H1 (cell line): ENCODE measurements at regions not wholly inside any gene's neighbourhood (a gene's known extent, or its start where the extent isn't known, plus 50 kb on each side); places are given as distances from the start of the nearest gene placed in this dataset.

Source experiments
- CTCF ChIA-PET: fragments of 300-600 bp; sonication (Branson Sonifier 250); formaldehyde crosslinking; loops from one replicate; lab custom pipeline; 2021; ENCODE audit not compliant: partially characterized antibody; lab: Charles Lee
- POLR2A ChIA-PET: fragments of 300-600 bp; sonication (Branson Sonifier 250); formaldehyde crosslinking; loops from one replicate; lab custom pipeline; 2021; ENCODE audit warnings: inconsistent platforms; ENCODE audit not compliant: partially characterized antibody; lab: Charles Lee
- DNase-seq, 2 experiments: peaks; one replicate each; pipeline versions ENCODE4 v3.0.0 to v3.0.0-alpha.2; 2010 to 2022; ENCODE audit warnings: low spot score in 2 of 2, low read depth in 1 of 2, mixed read lengths in 1 of 2
- FAIRE-seq: peaks from 2 replicates; lab custom pipeline; 2011; peaks lifted over from hg19 to GRCh38; lab: Jason Lieb, UNC
- H2AFZ ChIP-seq: 2 replicates; pipeline ENCODE4 v1.8.1; 2012; ENCODE audit warnings: low read length, inconsistent platforms
- H2AK5ac ChIP-seq: 2 replicates; pipeline ENCODE4 v1.6.1; 2013; ENCODE audit warnings: low read depth, low read length
- H2BK120ac ChIP-seq: replicated peaks from 2 replicates; pipeline ENCODE3; 2013; ENCODE audit warnings: low read depth, low read length, inconsistent platforms
- H2BK12ac ChIP-seq: 2 replicates; pipeline ENCODE4 v1.6.1; 2013; ENCODE audit warnings: low read depth, low read length
- H2BK15ac ChIP-seq: 2 replicates; pipeline ENCODE4 v1.6.1; 2013; ENCODE audit warnings: low read length
- H2BK20ac ChIP-seq: 2 replicates; pipeline ENCODE4 v1.6.1; 2013; ENCODE audit warnings: low read length
- H2BK5ac ChIP-seq: 2 replicates; pipeline ENCODE4 v1.6.1; 2013; ENCODE audit warnings: low read depth, low read length
- H3K14ac ChIP-seq: 2 replicates; pipeline ENCODE4 v1.6.1; 2013; ENCODE audit warnings: inconsistent platforms; ENCODE audit not compliant: insufficient read length
- H3K18ac ChIP-seq: 2 replicates; pipeline ENCODE4 v1.6.1; 2013; ENCODE audit warnings: low read length; ENCODE audit errors: extremely low read depth
- H3K23ac ChIP-seq: 2 replicates; pipeline ENCODE4 v1.6.1; 2013; ENCODE audit warnings: inconsistent platforms; ENCODE audit not compliant: insufficient read length
- H3K23me2 ChIP-seq: 2 replicates; pipeline ENCODE4 v1.6.1; 2013; ENCODE audit warnings: low read depth, low read length
- H3K27ac ChIP-seq: 2 replicates; pipeline ENCODE4 v1.6.1; 2011; ENCODE audit warnings: low read depth, low read length, inconsistent platforms
- H3K27me3 ChIP-seq, 4 experiments: replicated peaks in 1 of 4; 1 replicate in 1 of 4; 2 replicates in 3 of 4; pipeline versions ENCODE4 v1.6.1 to v1.8.1; 2011 to 2013; ENCODE audit warnings: low read length in 3 of 4, mild to moderate bottlenecking in 3 of 4, inconsistent platforms in 2 of 4, mixed read lengths in 2 of 4, moderate library complexity in 1 of 4; ENCODE audit not compliant: control insufficient read depth in 3 of 4, insufficient read depth in 3 of 4; ENCODE audit errors: extremely low read depth in 1 of 4
- H3K36me3 ChIP-seq, 4 experiments: 2 replicates each; pipeline versions ENCODE4 v1.6.1 to v1.8.1; 2011 to 2013; ENCODE audit warnings: mild to moderate bottlenecking in 4 of 4, low read length in 3 of 4, moderate library complexity in 2 of 4, control low read depth in 1 of 4, inconsistent platforms in 1 of 4; ENCODE audit not compliant: insufficient read depth in 4 of 4, control insufficient read depth in 2 of 4
- H3K4ac ChIP-seq: replicated peaks from 2 replicates; pipeline ENCODE3; 2013; ENCODE audit warnings: low read length, low read depth, mixed read lengths, inconsistent platforms; ENCODE audit not compliant: insufficient read length
- H3K4me1 ChIP-seq, 4 experiments: replicated peaks in 1 of 4; 1 replicate in 1 of 4; 2 replicates in 3 of 4; pipeline versions ENCODE4 v1.6.1 to v1.8.1; 2011 to 2013; ENCODE audit warnings: low read length in 3 of 4, inconsistent platforms in 2 of 4, mixed read lengths in 1 of 4; ENCODE audit not compliant: insufficient read depth in 4 of 4, control insufficient read depth in 3 of 4
- H3K4me2 ChIP-seq, 2 experiments: 2 replicates each; pipeline versions ENCODE4 v1.6.1 to v1.8.1; 2011 to 2013; ENCODE audit warnings: low read depth in 2 of 2, low read length in 2 of 2, control low read depth in 1 of 2, inconsistent platforms in 1 of 2, mild to moderate bottlenecking in 1 of 2; ENCODE audit not compliant: insufficient read depth in 1 of 2
- H3K4me3 ChIP-seq, 4 experiments: fragments of 200-600, 300-600 bp in 1 of 4; sonication (generic), shearing (Covaris generic), sonication (Bioruptor Twin) in 1 of 4; 2 replicates each; pipeline versions ENCODE4 v1.5.1 to v1.8.1; 2011 to 2016; ENCODE audit warnings: low read length in 4 of 4, low read depth in 3 of 4, control low read depth in 2 of 4, inconsistent platforms in 2 of 4, mild to moderate bottlenecking in 2 of 4, mixed read lengths in 1 of 4, moderate library complexity in 1 of 4; ENCODE audit not compliant: insufficient read depth in 2 of 4; ENCODE audit errors: extremely low read depth in 1 of 4
- H3K56ac ChIP-seq: replicated peaks from 2 replicates; pipeline ENCODE3; 2013; ENCODE audit warnings: low read depth, mild to moderate bottlenecking, mixed read lengths, low read length, inconsistent platforms; ENCODE audit not compliant: insufficient read length
- H3K79me1 ChIP-seq: 2 replicates; pipeline ENCODE4 v1.6.1; 2013; ENCODE audit warnings: low read depth, low read length, control low read depth
- H3K79me2 ChIP-seq, 2 experiments: 2 replicates each; pipeline versions ENCODE4 v1.6.1 to v1.8.1; 2012 to 2013; ENCODE audit warnings: low read length in 2 of 2, mild to moderate bottlenecking in 2 of 2, inconsistent platforms in 1 of 2; ENCODE audit not compliant: insufficient read depth in 2 of 2, control insufficient read depth in 1 of 2
- H3K9ac ChIP-seq, 4 experiments: replicated peaks in 1 of 4; 1 replicate in 1 of 4; 2 replicates in 3 of 4; pipeline versions ENCODE4 v1.6.1 to v1.8.1; 2011 to 2013; ENCODE audit warnings: low read depth in 3 of 4, low read length in 3 of 4, control low read depth in 2 of 4, mild to moderate bottlenecking in 2 of 4, moderate library complexity in 2 of 4, inconsistent platforms in 1 of 4; ENCODE audit errors: extremely low read depth in 1 of 4
- H3K9me3 ChIP-seq, 2 experiments: 2 replicates each; pipeline versions ENCODE4 v1.6.1 to v1.8.1; 2012 to 2013; ENCODE audit warnings: mild to moderate bottlenecking in 2 of 2, moderate library complexity in 2 of 2, control low read depth in 1 of 2, inconsistent platforms in 1 of 2, low read depth in 1 of 2, low read length in 1 of 2, mixed read lengths in 1 of 2; ENCODE audit not compliant: insufficient read depth in 2 of 2
- H4K20me1 ChIP-seq, 2 experiments: replicated peaks in 1 of 2; 2 replicates each; pipeline versions ENCODE3 to v1.8.1; 2011 to 2013; ENCODE audit warnings: inconsistent platforms in 2 of 2, low read length in 2 of 2, mild to moderate bottlenecking in 1 of 2; ENCODE audit not compliant: insufficient read depth in 2 of 2, control insufficient read depth in 1 of 2
- H4K5ac ChIP-seq: 2 replicates; pipeline ENCODE4 v1.6.1; 2013; ENCODE audit warnings: low read length, low read depth, mixed read lengths, inconsistent platforms; ENCODE audit not compliant: insufficient read length
- H4K8ac ChIP-seq: 2 replicates; pipeline ENCODE4 v1.8.0; 2013; ENCODE audit warnings: mild to moderate bottlenecking, moderate library complexity, low read length, inconsistent platforms; ENCODE audit not compliant: insufficient read depth; ENCODE audit errors: extremely low read depth
- H4K91ac ChIP-seq: replicated peaks from 2 replicates; pipeline ENCODE3; 2013; ENCODE audit warnings: low read length, mixed read lengths, inconsistent platforms; ENCODE audit not compliant: insufficient read length
- CEBPB ChIP-seq: IDR thresholded peaks from 2 replicates; pipeline ENCODE4 v1.6.1; 2012; ENCODE audit warnings: low read depth, low read length
- CREB1 ChIP-seq: IDR thresholded peaks from 2 replicates; pipeline ENCODE4 v1.6.1; 2012; ENCODE audit warnings: inconsistent platforms
- KDM5A ChIP-seq: fragments of 200-600 bp; IDR thresholded peaks from 2 replicates; pipeline ENCODE4 v1.7.1; 2012; ENCODE audit warnings: mild to moderate bottlenecking, low read length, inconsistent platforms, mixed read lengths
- PHF8 ChIP-seq: fragments of 200-600 bp; sonication (generic); conservative IDR thresholded peaks from 2 replicates; pipeline ENCODE4 v1.7.1; 2012; ENCODE audit warnings: low read depth, mild to moderate bottlenecking, inconsistent platforms, low read length, moderate library complexity
- RAD21 ChIP-seq, 2 experiments: IDR thresholded peaks in 1 of 2; conservative IDR thresholded peaks in 1 of 2; 2 replicates each; pipeline ENCODE4 v1.6.1; 2011; ENCODE audit warnings: low read depth in 2 of 2, low read length in 2 of 2, improper control_type of control experiment in 1 of 2, inconsistent platforms in 1 of 2, mild to moderate bottlenecking in 1 of 2, moderate library complexity in 1 of 2
- RFX5 ChIP-seq: IDR thresholded peaks from 2 replicates; pipeline ENCODE4 v1.6.1; 2011; ENCODE audit warnings: low read depth, low read length, improper control_type of control experiment, borderline replicate concordance
- RXRA ChIP-seq: IDR thresholded peaks from 2 replicates; pipeline ENCODE4 v1.6.1; 2011; ENCODE audit warnings: low read depth, mild to moderate bottlenecking, low read length, moderate library complexity; ENCODE audit not compliant: insufficient read depth
- WGBS, 2 experiments: shearing (Covaris generic) in 1 of 2; methylation state at CpG; one replicate each; pipeline versions ENCODE4 v1.1.6 to v1.1.7; 2013 to 2015; ENCODE audit warnings: low lambda C conversion rate in 2 of 2, mixed read lengths in 2 of 2, inconsistent platforms in 1 of 2, low coverage in 1 of 2, missing lambda C conversion rate in 1 of 2; ENCODE audit not compliant: insufficient replicate concordance in 2 of 2, insufficient coverage in 1 of 2, insufficient read length in 1 of 2; ENCODE audit errors: extremely low coverage in 1 of 2, missing lambda C conversion rate in 1 of 2; 5-methylcytosine and 5-hydroxymethylcytosine counted together
- TF ChIP-seq, protein P1 (sequence below), 3 experiments: IDR thresholded peaks; 1 replicate in 2 of 3; 2 replicates in 1 of 3; pipeline versions ENCODE4 v1.5.1 to v1.6.1; 2011; ENCODE audit warnings: low read length in 3 of 3, mild to moderate bottlenecking in 3 of 3, inconsistent platforms in 2 of 3, low read depth in 1 of 3, moderate library complexity in 1 of 3; ENCODE audit not compliant: insufficient read depth in 1 of 3; ENCODE audit errors: control extremely low read depth in 1 of 3

DNA sequence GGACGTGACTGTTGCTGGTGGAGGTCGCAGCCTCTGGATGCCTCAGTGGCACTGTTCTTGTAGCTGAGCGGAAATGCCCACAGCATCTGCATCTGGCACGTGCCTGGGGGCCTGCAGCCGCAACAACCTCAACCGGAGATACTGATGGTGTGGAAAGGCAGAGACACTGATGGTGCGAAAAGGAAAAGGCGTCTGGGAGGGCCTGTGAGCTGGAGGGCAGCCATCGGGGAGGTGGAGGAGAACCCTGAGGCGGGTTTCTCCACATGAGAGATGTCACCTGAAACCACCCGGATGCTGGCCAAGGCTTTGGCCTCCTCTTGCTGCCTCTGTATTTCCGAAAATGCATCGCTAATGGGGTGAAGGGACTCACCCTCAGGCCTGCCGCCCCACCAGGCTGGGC, 284.8 kb upstream of the WSB1 start:
- Histone ChIP-seq H4K5ac (no peak overlapping the region), H3K23ac (no peak overlapping the region), H3K23me2 (no peaks in the 10 kb centered on the region), H2BK12ac (no peak overlapping the region), H3K14ac (no peak overlapping the region), H2BK120ac (no peak overlapping the region), H3K36me3 (no peaks in the 10 kb centered on the region), H3K4me3 (no peak overlapping the region), H3K9me3 (peaks cover 34 to 54% of the 10 kb centered on the region in 2 experiments), H4K20me1 (no peaks in the 10 kb centered on the region), H3K27me3 (no peaks in the 10 kb centered on the region), H3K4me2 (no peak overlapping the region), H2BK5ac (no peak overlapping the region), H3K79me2 (no peaks in the 10 kb centered on the region), H2BK20ac (no peak overlapping the region), H3K4me1 (no peaks in the 10 kb centered on the region), H3K18ac (no peak overlapping the region), H2BK15ac (no peak overlapping the region), H4K8ac (no peak overlapping the region), H3K4ac (no peak overlapping the region), H3K56ac (no peak overlapping the region), H3K79me1 (no peaks in the 10 kb centered on the region), H3K9ac (no peak overlapping the region), H3K27ac (no peak overlapping the region), H2AK5ac (no peak overlapping the region), H2AFZ (no peak overlapping the region), H4K91ac (no peak overlapping the region)
- ChIA-PET CTCF (no interaction called here), POLR2A (no interaction called here)
- DNase-seq (no peak), FAIRE-seq (no peak)
- 85% methylated on average over 13 of the region's 14 CpGs; no CpG with 5 or more reads in 1 of the 2 experiments for WGBS, 2 experiments
- no peak for TF ChIP-seq CEBPB
- no peak for TF ChIP-seq RAD21 (IDR thresholded peaks at IDR 0.05 in 1 of 2, conservative IDR thresholded peaks at IDR 0.05 in 1 of 2; ENCODE audit: low read depth in 2 of 2, low read length in 2 of 2)
- no peak for TF ChIP-seq KDM5A
- no peak for TF ChIP-seq PHF8
- TF ChIP-seq CREB1: no peak
- no peak for TF ChIP-seq RXRA
- TF ChIP-seq, protein P1, sequence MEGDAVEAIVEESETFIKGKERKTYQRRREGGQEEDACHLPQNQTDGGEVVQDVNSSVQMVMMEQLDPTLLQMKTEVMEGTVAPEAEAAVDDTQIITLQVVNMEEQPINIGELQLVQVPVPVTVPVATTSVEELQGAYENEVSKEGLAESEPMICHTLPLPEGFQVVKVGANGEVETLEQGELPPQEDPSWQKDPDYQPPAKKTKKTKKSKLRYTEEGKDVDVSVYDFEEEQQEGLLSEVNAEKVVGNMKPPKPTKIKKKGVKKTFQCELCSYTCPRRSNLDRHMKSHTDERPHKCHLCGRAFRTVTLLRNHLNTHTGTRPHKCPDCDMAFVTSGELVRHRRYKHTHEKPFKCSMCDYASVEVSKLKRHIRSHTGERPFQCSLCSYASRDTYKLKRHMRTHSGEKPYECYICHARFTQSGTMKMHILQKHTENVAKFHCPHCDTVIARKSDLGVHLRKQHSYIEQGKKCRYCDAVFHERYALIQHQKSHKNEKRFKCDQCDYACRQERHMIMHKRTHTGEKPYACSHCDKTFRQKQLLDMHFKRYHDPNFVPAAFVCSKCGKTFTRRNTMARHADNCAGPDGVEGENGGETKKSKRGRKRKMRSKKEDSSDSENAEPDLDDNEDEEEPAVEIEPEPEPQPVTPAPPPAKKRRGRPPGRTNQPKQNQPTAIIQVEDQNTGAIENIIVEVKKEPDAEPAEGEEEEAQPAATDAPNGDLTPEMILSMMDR (IDR thresholded peaks at IDR 0.05; ENCODE audit: control extremely low read depth in 1 of 3, insufficient read depth in 1 of 3, low read depth in 1 of 3, low read length in 3 of 3): no peak
- TF ChIP-seq RFX5: no peak
